IMR-90 (cell line): ENCODE measurements at regions not wholly inside any gene's neighbourhood (a gene's known extent, or its start where the extent isn't known, plus 50 kb on each side); places are given as distances from the start of the nearest gene placed in this dataset.

Experiments
- ATAC-seq: fragments of 200-7000 bp; cut with Tn5 transposase; 2 replicates; pipeline ENCODE4 v1.9.1; 2020; ENCODE audit warnings: low read depth, mild to moderate bottlenecking, moderate library complexity
- BruUV-seq: library from RNA; stranded (reverse); fragments of 400-500 nt; replicated peaks from 2 replicates; lab custom pipeline; 2021; lab: Mats Ljungman, UMichigan
- CTCF ChIA-PET: fragments of 300-600 bp; formaldehyde crosslinking; extraction: SDS; loops from one replicate; lab custom pipeline; 2021; ENCODE audit warnings: antibody characterized with exemption; lab: Yijun Ruan, JAX
- POLR2A ChIA-PET: fragments of 300-600 bp; sonication (Branson Sonifier 250); formaldehyde crosslinking; loops from one replicate; lab custom pipeline; 2022; ENCODE audit warnings: antibody characterized with exemption; ENCODE audit not compliant: unreplicated experiment; lab: Charles Lee
- DNase-seq: peaks from one replicate; pipeline ENCODE4 v3.0.0; 2013
- H2AFZ ChIP-seq: replicated peaks from 2 replicates; pipeline ENCODE3; 2013; ENCODE audit warnings: low read length, mild to moderate bottlenecking; ENCODE audit not compliant: poor library complexity
- H2AK5ac ChIP-seq: 2 replicates; pipeline ENCODE4 v1.6.1; 2013; ENCODE audit warnings: low read depth, low read length, inconsistent platforms
- H2AK9ac ChIP-seq: replicated peaks from 2 replicates; pipeline ENCODE3; 2013; ENCODE audit warnings: mild to moderate bottlenecking, low read depth, low read length, moderate library complexity; ENCODE audit not compliant: poor library complexity
- H2BK120ac ChIP-seq: 2 replicates; pipeline ENCODE4 v1.6.1; 2013; ENCODE audit warnings: low read depth, low read length, inconsistent platforms
- H2BK15ac ChIP-seq: 3 replicates; pipeline ENCODE4 v1.6.1; 2013; ENCODE audit warnings: low read depth, low read length, inconsistent platforms
- H2BK20ac ChIP-seq: 2 replicates; pipeline ENCODE4 v1.6.1; 2013; ENCODE audit warnings: low read depth, mild to moderate bottlenecking, inconsistent platforms, low read length, moderate library complexity
- H2BK5ac ChIP-seq: 2 replicates; pipeline ENCODE4 v1.6.1; 2013; ENCODE audit warnings: mild to moderate bottlenecking, low read depth, low read length, inconsistent platforms; ENCODE audit not compliant: poor library complexity, severe bottlenecking
- H3K14ac ChIP-seq: replicated peaks from 2 replicates; pipeline ENCODE4 v1.6.1; 2013; ENCODE audit warnings: low read depth, low read length, inconsistent platforms
- H3K18ac ChIP-seq: 2 replicates; pipeline ENCODE4 v1.6.1; 2013; ENCODE audit warnings: low read depth, low read length, control low read depth
- H3K23ac ChIP-seq: 2 replicates; pipeline ENCODE4 v1.6.1; 2013; ENCODE audit warnings: low read depth, low read length, inconsistent platforms
- H3K27ac ChIP-seq: 2 replicates; pipeline ENCODE4 v1.5.1; 2013; ENCODE audit warnings: mild to moderate bottlenecking, control low read depth, low read length; ENCODE audit not compliant: insufficient read depth
- H3K27me3 ChIP-seq: 2 replicates; pipeline ENCODE4 v1.6.1; 2013; ENCODE audit warnings: low read length; ENCODE audit not compliant: control insufficient read depth, insufficient read depth
- H3K36me3 ChIP-seq: 2 replicates; pipeline ENCODE4 v1.6.1; 2013; ENCODE audit warnings: low read length, mixed read lengths; ENCODE audit not compliant: control insufficient read depth, insufficient read depth
- H3K4ac ChIP-seq: 2 replicates; pipeline ENCODE4 v1.6.1; 2013; ENCODE audit warnings: low read depth, low read length, inconsistent platforms
- H3K4me1 ChIP-seq: 2 replicates; pipeline ENCODE4 v1.6.1; 2013; ENCODE audit warnings: low read length, mixed read lengths; ENCODE audit not compliant: control insufficient read depth, insufficient read depth
- H3K4me2 ChIP-seq: 2 replicates; pipeline ENCODE4 v1.6.1; 2013; ENCODE audit warnings: low read depth, mild to moderate bottlenecking, control low read depth, low read length, moderate library complexity
- H3K4me3 ChIP-seq: 2 replicates; pipeline ENCODE4 v1.5.1; 2013; ENCODE audit warnings: low read depth, mild to moderate bottlenecking, control low read depth, low read length, moderate library complexity; ENCODE audit not compliant: insufficient read depth
- H3K56ac ChIP-seq: 2 replicates; pipeline ENCODE4 v1.6.1; 2013; ENCODE audit warnings: low read length, inconsistent platforms; ENCODE audit not compliant: insufficient read depth; ENCODE audit errors: extremely low read depth
- H3K79me1 ChIP-seq, 2 experiments: 2 replicates each; pipeline ENCODE4 v1.6.1; 2013; ENCODE audit warnings: low read length in 2 of 2, inconsistent platforms in 1 of 2, low read depth in 1 of 2
- H3K9ac ChIP-seq: 2 replicates; pipeline ENCODE4 v1.6.1; 2013; ENCODE audit warnings: low read depth, low read length, control low read depth
- H3K9me1 ChIP-seq: 2 replicates; pipeline ENCODE4 v1.6.1; 2013; ENCODE audit warnings: low read length, inconsistent platforms; ENCODE audit not compliant: insufficient read depth
- H3K9me3 ChIP-seq: 2 replicates; pipeline ENCODE4 v1.6.1; 2013; ENCODE audit warnings: low read length; ENCODE audit not compliant: control insufficient read depth, insufficient read depth
- H4K20me1 ChIP-seq: 2 replicates; pipeline ENCODE4 v1.6.1; 2013; ENCODE audit warnings: low read length, inconsistent platforms; ENCODE audit not compliant: insufficient read depth
- H4K5ac ChIP-seq: 2 replicates; pipeline ENCODE4 v1.6.1; 2013; ENCODE audit warnings: mild to moderate bottlenecking, low read depth, low read length, control low read depth
- H4K8ac ChIP-seq, 2 experiments: 2 replicates each; pipeline ENCODE4 v1.6.1; 2013; ENCODE audit warnings: low read depth in 2 of 2, low read length in 2 of 2, control low read depth in 1 of 2, inconsistent platforms in 1 of 2
- H4K91ac ChIP-seq: 2 replicates; pipeline ENCODE4 v1.6.1; 2013; ENCODE audit warnings: low read depth, low read length, inconsistent platforms; ENCODE audit not compliant: insufficient read depth
- BHLHE40 ChIP-seq: fragments of 150-350 bp; IDR thresholded peaks from 2 replicates; pipeline ENCODE4 v1.6.1; 2016; ENCODE audit warnings: mild to moderate bottlenecking, low read depth, low read length
- CEBPB ChIP-seq: IDR thresholded peaks from 2 replicates; pipeline ENCODE4 v1.6.1; 2012; ENCODE audit warnings: low read depth, low read length, improper control_type of control experiment
- CHD1 ChIP-seq: IDR thresholded peaks from 2 replicates; pipeline ENCODE4 v1.6.1; 2012; ENCODE audit warnings: low read depth, low read length, improper control_type of control experiment
- FOS ChIP-seq: fragments of 150-350 bp; IDR thresholded peaks from 2 replicates; pipeline ENCODE4 v1.6.1; 2016; ENCODE audit warnings: low read depth, low read length
- MAFK ChIP-seq: IDR thresholded peaks from 2 replicates; pipeline ENCODE4 v1.6.1; 2012; ENCODE audit warnings: low read depth, low read length, improper control_type of control experiment
- MAZ ChIP-seq: IDR thresholded peaks from 2 replicates; pipeline ENCODE4 v1.6.1; 2012; ENCODE audit warnings: low read depth, mild to moderate bottlenecking, low read length, improper control_type of control experiment, moderate library complexity, borderline replicate concordance
- MXI1 ChIP-seq: IDR thresholded peaks from 2 replicates; pipeline ENCODE4 v1.6.1; 2012; ENCODE audit warnings: low read depth, mild to moderate bottlenecking, low read length, moderate library complexity, borderline replicate concordance
- RAD21 ChIP-seq: IDR thresholded peaks from 2 replicates; pipeline ENCODE4 v1.6.1; 2012; ENCODE audit warnings: low read length, improper control_type of control experiment
- RCOR1 ChIP-seq: IDR thresholded peaks from 2 replicates; pipeline ENCODE4 v1.6.1; 2012; ENCODE audit warnings: mild to moderate bottlenecking, low read length, improper control_type of control experiment; ENCODE audit not compliant: insufficient replicate concordance
- RFX5 ChIP-seq: IDR thresholded peaks from 2 replicates; pipeline ENCODE4 v1.8.0; 2012; ENCODE audit warnings: low read depth, mild to moderate bottlenecking, low read length, moderate library complexity
- SMC3 ChIP-seq: fragments of 150-350 bp; IDR thresholded peaks from 2 replicates; pipeline ENCODE4 v1.6.1; 2016; ENCODE audit warnings: low read depth, mild to moderate bottlenecking, antibody characterized with exemption, low read length, moderate library complexity
- WGBS, 2 experiments: methylation state at CpG; one replicate each; pipeline versions ENCODE4 v1.1.5 to v1.1.7; 2013; ENCODE audit warnings: missing lambda C conversion rate in 2 of 2; ENCODE audit not compliant: insufficient read length in 1 of 2; ENCODE audit errors: extremely low coverage in 2 of 2; 5-methylcytosine and 5-hydroxymethylcytosine counted together
- dilution Hi-C: fragments of 300-500 bp; cut with HindIII; formaldehyde crosslinking; loops from one replicate; pipeline ENCODE4 v1.14.3; 2018; ENCODE audit warnings: low sequenced_read_pairs; ENCODE audit not compliant: unreplicated experiment
- in situ Hi-C: fragments of 300-500 bp; cut with MboI; formaldehyde crosslinking; loops from 3 replicates; pipeline ENCODE4 v1.14.3; 2019; ENCODE audit warnings: low sequenced_read_pairs, inconsistent platforms, mixed read lengths
- intact Hi-C: fragments of 100-400 bp; cut with micrococcal nuclease; formaldehyde crosslinking; loops from 2 replicates; pipeline ENCODE4 v1.10.0; 2022
- TF ChIP-seq, protein P1 (sequence below): fragments of 150-350 bp; IDR thresholded peaks from 2 replicates; pipeline ENCODE4 v1.6.1; 2016; ENCODE audit warnings: low read depth, mild to moderate bottlenecking, low read length, moderate library complexity, borderline replicate concordance
- TF ChIP-seq, protein P2 (sequence below): fragments of 150-350 bp; IDR thresholded peaks from 2 replicates; pipeline ENCODE4 v1.6.1; 2017; ENCODE audit warnings: mild to moderate bottlenecking, antibody characterized with exemption, low read length, low read depth

DNA sequence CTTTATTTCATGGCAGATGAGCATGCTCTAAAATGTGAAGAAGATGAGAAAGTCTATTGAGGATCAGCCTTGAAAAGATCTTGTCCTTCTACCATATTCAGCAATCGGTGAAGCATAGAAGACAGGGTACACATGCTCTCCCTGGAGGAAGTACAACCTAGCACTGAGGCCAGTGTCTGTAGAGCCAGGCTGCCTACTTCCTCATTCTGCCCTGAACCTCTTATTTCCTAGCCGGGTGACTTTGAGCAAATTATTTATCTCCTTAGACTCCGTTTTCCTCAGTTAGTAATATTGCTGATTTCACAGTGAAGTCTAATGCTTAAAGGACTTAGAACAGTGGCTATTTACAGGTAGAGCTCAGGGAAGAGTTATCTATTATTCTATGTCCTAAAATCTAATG, 58.4 kb downstream of the TMEM100 start:
- WGBS, 2 experiments: no CpG with 5 or more reads among the region's 3 CpGs
- H3K56ac ChIP-seq: no peak overlapping the region

More for the DNA sequence above, 58.4 kb downstream of the TMEM100 start:
- dilution Hi-C loops: no loop called here
- Histone ChIP-seq H2BK5ac (no peak overlapping the region), H3K23ac (no peak overlapping the region), H2BK120ac (no peak overlapping the region), H3K14ac (no peak overlapping the region), H2AK5ac (no peak overlapping the region), H2BK20ac (no peak overlapping the region), H3K27me3 (peaks cover 10% of the 10 kb centered on the region), H3K18ac (no peak overlapping the region), H3K27ac (no peak overlapping the region), H3K9me3 (no peaks in the 10 kb centered on the region), H3K4ac (no peak overlapping the region), H4K8ac (no peak overlapping the region), H3K9ac (no peak overlapping the region), H4K91ac (no peak overlapping the region), H3K4me1 (no peaks in the 10 kb centered on the region), H2AFZ (no peak overlapping the region), H3K9me1 (no peaks in the 10 kb centered on the region), H3K4me2 (no peak overlapping the region), H3K36me3 (no peaks in the 10 kb centered on the region), H2BK15ac (no peak overlapping the region), H4K20me1 (no peaks in the 10 kb centered on the region), H3K79me1 (no peaks in the 10 kb centered on the region), H4K5ac (no peak overlapping the region), H2AK9ac (no peak overlapping the region), H3K4me3 (no peak overlapping the region)
- no peak for ATAC-seq
- CTCF ChIA-PET: no interaction called here
- POLR2A ChIA-PET: no interaction called here
- TF ChIP-seq MXI1: no peak
- TF ChIP-seq, protein P1, sequence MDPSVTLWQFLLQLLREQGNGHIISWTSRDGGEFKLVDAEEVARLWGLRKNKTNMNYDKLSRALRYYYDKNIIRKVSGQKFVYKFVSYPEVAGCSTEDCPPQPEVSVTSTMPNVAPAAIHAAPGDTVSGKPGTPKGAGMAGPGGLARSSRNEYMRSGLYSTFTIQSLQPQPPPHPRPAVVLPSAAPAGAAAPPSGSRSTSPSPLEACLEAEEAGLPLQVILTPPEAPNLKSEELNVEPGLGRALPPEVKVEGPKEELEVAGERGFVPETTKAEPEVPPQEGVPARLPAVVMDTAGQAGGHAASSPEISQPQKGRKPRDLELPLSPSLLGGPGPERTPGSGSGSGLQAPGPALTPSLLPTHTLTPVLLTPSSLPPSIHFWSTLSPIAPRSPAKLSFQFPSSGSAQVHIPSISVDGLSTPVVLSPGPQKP: no peak
- TF ChIP-seq MAZ: no peak
- no peak for TF ChIP-seq RAD21
- no peak for TF ChIP-seq CHD1
- no peak for TF ChIP-seq FOS
- no peak for TF ChIP-seq RCOR1
- TF ChIP-seq SMC3: no peak
- TF ChIP-seq RFX5: no peak
- no peak for TF ChIP-seq CEBPB
- TF ChIP-seq BHLHE40: no peak
- TF ChIP-seq, protein P2, sequence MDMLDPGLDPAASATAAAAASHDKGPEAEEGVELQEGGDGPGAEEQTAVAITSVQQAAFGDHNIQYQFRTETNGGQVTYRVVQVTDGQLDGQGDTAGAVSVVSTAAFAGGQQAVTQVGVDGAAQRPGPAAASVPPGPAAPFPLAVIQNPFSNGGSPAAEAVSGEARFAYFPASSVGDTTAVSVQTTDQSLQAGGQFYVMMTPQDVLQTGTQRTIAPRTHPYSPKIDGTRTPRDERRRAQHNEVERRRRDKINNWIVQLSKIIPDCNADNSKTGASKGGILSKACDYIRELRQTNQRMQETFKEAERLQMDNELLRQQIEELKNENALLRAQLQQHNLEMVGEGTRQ: no peak
- no peak for TF ChIP-seq MAFK
- intact Hi-C loops: no loop called here
- no TSS peak for BruUV-seq
- in situ Hi-C loops: no loop called here
- no peak for DNase-seq
